NCI-H1436 treated with DMSO at 0.1 percent for 48 hours (cell line): ENCODE measurements at regions not wholly inside any gene's neighbourhood (a gene's known extent, or its start where the extent isn't known, plus 50 kb on each side); places are given as distances from the start of the nearest gene placed in this dataset.

Experiments
- DNase-seq: peaks from one replicate; lab custom pipeline; 2025; lab: John Stamatoyannopoulos, UW

DNA sequence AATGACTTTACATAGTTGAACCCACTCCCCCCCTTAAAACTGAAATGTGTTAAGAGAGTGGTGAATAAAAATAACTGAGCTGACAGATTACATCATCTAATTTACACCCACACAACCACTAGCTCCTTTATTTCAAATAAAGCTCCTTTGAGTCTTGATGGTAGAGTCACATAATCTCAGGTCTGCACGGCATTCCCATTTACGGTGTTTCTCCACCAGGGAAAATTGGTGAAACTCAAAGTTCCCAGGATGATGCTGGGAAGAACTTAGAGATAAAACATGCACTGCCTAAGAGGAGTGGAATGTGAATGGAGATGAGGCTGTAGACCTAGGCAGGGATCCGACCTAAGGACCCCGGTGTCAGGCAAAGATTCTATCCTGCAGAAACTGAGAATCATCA, 727.8 kb upstream of the ADAMTS5 start:
- no peak for DNase-seq

DNA sequence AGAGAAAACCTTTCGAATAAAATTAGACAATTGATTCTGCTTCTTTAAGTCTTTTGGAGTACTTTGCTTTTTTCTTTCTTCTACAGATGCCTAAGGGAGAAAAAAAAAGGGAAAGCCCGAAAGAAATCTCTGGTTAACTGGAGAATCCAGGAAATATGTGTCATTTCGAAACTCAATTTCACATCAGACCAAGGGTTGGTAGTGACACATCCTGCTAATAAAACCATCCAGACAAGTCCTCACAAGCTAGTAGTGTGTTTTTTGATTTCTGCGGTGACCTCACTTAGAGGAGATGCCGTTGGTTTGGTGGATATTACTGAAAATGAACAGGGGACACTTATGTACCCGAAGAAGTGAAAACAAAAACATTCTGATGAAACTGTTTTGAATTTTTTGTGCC, 726.5 kb upstream of the ADAMTS5 start:
- DNase-seq, result no peak

DNA sequence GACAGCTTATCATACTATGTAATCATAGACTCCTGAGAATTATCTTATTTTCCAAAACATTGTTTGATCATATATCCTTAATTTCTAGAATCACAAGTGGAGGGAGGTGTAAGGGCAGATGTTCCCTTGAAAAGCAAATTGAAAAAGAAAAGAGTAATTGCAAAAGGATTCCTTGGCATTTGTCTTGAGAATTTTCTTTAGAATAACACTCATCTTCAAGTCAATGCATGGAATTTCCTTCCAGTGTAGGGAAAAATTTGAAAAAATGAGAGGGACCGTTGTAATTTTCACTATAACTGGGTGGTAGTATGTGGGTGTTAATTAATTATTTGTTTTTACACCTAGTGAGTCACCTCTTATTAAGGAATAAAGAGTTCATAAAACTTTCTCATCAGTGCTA, 724.6 kb upstream of the ADAMTS5 start:
- no peak for DNase-seq

DNA sequence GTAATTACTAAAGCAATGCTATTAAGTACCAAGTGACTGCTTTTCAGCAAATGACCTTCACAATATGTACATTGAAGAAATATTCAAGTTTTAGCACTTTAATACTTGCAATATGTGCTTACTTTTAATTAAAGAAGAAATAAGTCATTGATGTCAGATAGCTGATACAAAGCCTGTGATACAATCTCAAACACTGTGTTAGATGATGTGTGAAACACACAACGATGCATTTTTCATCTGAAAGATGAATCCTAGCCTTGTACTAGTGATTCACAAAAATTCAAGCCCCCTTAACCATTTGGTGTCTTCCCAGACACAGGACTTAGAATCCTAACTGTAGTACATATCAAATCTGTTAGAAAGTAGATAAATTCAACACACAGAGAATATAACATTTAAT, 724.1 kb upstream of the ADAMTS5 start:
- DNase-seq, result no peak

DNA sequence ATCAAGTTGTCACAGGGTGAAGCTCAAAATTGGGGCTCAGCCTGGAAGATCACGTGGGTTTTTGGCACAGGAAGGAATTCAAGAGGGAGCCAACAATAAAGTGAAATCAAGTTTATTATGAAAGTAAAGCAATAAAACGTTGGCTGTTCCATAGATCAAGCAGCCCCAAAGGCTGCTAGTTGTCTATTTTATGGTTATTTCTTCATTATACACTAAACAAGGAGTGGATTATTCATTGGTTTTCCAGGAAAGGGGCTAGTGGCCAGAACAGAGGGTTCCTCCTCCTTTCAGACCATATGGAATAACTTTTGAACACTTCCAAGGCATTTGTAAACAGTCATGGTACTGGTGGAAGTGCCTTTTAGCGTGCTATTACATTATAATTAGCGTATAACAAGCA, 723.5 kb upstream of the ADAMTS5 start:
- no peak for DNase-seq

DNA sequence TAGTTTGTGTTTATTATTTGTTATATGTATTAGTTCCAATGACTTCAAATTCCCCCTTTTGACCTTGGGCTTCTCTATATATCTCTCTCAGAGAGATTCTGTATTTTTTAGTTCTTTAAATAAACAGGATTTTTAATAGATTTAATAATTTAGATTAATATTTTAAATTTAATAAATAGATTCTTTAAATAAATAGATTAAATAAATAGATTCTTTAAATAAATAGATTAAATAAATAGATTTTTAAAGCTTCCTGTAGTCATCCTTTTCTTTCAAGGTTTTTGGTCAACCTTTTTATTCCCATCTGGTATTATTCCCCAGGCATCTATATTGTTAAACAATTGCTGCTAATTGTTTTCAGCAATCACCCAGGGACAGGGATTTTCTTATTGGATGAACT, 721.9 kb upstream of the ADAMTS5 start:
- DNase-seq, result no peak

DNA sequence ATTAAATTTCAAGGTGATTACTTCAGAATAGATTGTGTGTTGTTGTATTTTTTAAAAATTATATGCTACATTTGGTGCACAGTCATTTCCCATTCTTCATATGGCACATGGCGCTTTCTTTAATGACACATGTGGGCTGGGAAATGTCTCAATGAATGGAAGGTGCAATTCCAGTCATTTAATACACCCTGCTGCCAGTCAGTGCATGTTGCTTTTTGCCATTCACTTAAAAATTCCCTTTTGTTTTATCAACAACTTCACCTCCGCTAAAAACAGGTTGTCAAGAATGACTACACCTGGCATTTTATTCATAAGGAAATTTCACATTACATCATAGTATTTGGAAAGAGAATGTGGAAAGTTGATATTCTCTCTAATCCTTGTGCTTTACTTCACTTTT, 716.4 kb upstream of the ADAMTS5 start:
- DNase-seq, result no peak

DNA sequence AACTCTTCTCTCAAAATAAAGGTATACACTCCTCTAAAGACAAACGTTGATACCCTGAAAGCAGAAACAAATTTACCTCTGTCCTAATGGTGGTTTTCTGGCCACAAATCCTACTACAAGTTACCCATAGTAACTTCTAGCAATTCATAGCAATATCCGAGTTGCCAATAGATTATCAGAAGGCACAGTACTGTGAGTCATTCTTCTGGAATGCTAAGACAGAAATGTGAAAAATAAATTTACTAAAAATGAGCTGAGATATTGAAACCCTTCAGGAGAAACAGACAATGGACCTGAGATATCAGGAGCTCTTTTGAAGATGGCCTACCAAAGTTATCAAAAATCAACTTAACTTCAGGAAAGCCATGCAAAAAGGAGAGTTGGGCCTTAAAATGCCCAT, 715.0 kb upstream of the ADAMTS5 start:
- DNase-seq, result no peak

DNA sequence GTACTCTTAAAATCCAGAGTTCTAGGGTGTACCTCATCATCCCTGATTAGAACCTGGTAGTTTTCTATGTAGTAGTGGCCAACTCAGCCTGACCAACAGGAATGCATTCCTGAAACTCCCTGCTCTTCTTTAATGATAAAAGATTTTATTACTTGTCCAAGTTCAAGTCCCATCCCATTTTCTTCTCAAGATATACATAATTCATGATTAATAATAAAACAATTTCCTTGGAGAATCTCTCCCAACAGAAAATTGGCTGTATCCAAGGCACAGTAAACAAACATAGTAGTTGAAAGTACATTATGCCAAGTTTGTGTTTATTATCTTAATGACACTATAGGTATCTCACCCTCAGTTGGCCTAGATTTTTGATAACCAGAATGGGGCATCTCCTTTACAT, 714.1 kb upstream of the ADAMTS5 start:
- no peak for DNase-seq

DNA sequence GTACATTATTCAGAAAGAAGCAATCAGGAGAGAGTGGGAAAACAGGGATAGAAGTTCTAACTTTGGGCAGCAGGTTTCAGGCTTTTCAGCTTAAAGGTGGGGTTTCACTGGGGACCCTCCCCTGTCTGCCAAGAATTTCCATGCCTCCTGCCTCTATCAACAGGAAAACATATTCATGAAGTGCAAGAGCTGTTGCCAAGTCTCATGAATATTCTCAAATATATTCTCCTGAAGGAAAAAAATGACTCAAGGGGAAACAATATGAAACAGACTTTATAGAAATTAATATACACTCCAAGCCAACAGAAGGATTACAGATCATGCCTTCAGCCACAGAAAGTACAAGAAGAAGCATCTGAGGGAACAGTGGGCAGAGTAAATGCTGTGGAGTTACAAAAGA, 713.3 kb upstream of the ADAMTS5 start:
- no peak for DNase-seq

DNA sequence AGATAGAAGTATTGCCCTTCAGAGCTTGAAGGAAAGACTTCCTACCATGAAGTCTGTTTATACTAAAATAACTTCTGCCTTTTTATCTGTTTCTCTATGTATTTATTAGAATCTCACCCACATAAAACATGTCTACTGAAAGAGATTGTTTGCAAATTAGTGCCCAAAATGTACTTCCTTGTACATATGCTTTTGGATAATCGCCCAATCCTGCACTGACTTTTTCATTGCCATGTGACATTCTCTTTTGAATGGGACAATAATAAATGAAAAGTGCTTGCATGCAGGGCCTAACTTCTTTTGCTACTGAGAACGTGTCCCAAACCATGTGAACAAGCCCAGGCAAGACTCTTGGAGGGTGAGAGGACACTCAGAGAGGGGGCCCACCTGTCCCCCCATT, 711.6 kb upstream of the ADAMTS5 start:
- DNase-seq, result no peak

DNA sequence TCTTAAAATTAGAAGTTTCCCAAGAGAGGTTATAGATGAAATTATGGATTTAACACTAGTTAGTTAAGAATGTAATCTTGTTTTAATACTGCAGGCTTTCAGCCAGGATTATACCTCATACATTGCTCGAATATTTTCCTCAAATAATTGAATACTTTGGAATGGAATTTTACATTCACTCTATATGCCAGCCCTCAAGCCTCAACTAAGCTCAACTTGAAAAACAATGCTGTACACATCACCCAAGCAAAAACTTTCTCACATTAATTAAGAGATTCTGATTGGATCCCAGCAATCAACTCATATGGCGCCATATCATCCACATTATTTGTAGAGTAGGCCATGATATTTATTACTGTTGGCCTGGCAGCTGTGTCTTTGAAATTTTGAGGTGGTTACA, 710.7 kb upstream of the ADAMTS5 start:
- DNase-seq, result no peak

DNA sequence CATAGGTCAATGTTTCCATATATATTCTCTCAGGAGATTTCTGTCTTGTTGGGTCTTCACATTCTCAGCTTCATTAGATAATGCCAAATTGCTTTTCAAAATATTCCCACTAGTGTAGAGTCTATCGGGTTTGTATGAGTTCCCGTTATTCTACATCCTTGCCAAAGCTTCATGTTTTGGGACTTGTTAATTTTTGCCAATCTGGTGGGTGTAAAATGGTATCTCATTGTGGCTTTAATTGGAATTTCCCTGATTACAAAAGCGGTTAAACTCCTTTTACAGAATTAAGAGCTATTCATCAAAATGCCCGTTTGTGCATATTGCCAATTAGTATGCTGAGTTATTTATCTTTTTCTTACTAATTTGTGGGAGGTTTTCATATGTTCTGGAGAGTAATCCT, 708.4 kb upstream of the ADAMTS5 start:
- DNase-seq, result no peak

DNA sequence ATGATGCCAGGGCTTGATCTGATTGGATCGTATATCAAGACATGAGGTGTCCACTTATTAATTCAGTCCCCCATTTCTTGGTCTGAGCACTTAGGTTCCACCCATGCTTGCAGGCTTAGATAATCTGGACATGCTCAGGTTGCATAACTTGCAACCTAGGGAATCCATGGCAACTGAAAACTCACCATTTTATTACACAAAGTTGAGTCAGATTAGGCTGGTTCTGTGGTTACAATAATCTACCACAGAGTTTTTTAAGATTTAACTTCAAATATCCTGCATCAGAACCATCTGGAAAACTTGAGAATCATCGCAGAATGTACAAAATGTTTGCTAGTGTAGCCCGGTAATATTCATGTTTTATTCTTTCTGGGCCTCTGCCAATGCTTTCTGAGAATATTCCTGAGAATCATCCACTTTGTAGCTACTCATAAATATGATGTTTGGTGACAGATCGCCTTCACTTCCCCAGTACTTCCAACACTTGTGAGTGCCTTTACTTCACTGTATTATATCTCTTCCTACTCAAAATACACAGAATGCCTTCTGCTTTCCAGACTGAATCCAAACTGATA, 707.2 kb upstream of the ADAMTS5 start:
- DNase-seq, result no peak

DNA sequence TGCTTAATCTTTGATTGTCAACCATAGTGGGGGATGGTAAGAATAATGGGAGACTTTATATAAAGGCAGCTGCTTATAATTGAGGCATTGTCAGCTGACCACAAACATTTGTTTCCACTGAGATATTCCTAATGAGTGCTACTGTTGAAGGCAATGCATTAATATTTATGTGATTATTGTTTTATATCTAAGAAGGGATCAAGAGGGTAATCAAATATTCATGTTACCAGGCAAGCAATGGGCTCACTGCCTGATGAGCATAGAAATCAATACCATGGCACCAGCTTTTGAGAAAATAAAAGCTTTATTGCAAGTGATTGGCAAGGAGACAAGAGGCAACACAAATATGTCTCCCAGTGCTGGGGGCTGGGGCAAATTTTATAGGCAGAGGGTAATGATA, 706.7 kb upstream of the ADAMTS5 start:
- no peak for DNase-seq

DNA sequence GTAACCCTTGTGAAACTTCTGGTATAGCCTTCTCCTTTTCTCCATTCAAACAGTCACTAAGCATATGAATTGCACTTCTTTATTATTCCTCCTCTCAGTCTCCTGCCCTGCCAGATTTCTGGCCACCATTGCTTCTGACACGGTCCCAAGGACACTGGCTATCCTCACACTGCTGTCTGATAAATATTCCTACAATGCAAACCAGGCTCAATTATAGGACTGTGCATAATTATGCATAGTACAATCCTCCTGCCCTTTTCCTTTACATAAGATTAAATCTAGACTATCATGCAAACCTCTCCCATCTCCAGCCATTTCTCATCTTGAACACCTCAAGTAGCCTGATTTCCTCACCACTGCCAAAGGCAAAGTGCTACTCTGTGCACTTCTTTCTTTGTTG, 704.3 kb upstream of the ADAMTS5 start:
- no peak for DNase-seq

DNA sequence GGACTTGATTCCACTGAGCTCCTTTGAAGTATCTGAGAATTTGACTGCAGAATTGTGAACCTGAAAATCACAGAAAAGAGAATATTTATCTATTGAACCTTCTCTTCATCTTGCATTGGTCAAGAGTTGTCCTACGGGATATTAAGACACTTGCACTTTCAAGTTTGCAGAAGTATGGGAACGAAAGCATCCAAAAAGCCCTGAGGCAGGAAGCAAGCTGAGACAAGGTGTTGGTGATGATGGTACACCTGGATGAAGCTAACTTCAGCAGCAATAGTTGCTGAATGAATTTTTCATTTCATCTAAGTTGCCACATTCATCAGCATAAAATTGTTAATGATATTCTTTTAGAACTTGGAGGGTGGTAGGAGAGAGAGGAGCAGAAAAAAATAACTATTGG, 686.6 kb upstream of the ADAMTS5 start:
- no peak for DNase-seq

DNA sequence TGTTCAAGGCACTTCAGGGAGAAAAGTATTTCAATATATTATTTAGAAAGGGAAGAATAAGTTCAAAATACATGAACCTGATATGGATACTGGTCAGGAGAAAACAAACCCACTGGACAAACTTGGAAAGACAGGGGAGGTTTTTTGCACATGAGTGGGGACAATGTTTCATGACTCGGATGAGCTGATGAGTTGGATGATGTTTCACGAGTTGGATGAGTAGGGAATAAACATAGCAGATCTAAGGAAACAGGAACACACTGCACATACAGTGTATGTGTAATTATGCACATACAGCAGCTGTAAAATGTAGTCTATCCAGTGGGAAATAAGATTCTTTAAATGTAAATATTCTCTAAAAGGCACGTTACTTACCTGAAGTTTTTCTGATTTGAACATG, 682.9 kb upstream of the ADAMTS5 start:
- DNase-seq, result no peak

DNA sequence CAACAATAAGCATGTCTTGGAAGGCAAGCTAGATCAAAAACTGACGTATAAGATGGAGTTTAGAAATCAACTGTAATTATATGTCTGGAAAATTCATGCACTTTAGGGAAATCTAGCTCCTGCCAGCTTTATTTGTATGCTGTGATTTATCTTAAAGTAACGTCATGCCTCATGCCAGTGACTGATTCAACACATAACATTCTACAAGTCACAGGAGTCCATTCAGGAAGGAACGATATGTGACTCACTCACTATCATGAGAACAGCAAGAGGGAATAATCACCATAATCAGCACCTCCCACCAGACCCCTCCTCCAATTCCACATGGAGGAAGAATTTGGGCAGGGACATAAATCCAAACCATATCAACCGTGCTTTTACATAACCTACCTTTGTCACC, 682.4 kb upstream of the ADAMTS5 start:
- no peak for DNase-seq

DNA sequence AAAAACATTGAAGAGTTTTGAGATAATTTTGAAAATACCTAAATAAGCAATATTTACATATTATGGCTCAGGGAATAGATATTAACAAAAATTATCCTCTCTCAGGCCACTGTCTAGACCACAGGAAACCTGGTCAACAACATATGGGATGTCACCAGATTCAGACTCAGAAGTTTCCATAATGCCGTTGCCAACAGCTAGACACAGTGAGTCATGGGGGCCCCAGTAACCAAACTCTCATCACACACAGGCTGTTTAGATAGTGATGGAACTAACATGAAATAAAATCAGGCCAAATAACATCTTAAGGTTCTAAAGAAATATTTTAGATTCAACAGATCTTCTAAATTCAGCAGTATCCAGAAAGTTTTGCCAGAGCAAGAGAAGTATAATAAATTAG, 681.7 kb upstream of the ADAMTS5 start:
- no peak for DNase-seq

DNA sequence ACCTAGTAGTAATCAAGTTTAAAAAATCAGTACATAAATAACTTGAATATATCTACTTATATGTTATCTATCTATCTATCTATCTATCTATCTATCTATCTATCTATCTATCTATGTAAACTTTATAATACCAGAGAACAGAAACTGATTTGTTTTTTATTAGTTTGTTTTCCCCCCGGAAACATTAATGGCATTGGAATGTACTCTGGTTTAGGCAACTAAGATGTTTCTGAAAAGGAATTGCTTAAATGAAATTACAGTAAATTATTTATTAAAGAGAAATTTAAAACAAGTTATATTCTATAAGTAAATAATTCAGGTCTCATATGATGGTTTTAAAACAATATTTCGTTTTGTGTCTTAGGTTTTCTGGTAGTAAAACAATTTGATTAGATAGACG, 681.0 kb upstream of the ADAMTS5 start:
- DNase-seq, result no peak

DNA sequence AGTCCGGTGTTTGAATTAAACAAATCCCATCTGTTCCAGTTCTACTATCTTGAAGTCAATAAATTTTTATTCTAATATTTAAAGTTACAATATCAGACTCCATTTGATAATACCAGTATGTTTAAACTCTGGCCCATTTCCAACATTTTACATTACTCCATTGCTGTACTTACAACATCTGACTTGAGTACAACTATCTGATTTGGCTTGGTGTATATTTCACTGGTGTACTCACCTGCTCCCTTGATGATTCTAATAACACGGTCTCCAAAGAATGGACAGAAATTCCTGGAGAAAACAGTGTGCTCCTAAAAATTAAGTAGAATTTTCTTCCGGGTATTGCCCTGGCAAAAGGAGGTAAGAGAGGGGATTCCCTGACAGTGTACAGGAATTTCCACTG, 680.5 kb upstream of the ADAMTS5 start:
- no peak for DNase-seq

DNA sequence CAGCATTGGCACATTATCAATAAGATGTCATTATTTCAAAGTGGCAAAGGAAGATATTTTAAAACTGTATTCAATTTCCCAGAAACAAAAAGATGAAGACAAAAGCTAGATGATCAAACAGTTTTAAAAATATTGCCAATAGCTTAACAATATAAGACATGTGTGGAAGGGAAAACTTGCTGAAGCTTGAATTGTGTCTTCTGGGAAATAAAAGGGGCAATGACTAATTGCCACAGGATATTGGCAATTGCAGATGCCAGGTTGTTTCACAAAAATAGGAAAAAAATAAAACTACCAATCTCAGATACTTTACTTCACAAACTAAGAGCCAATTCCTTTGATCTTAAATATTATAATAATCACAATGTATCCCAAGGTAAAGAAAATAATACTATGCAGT, 679.8 kb upstream of the ADAMTS5 start:
- DNase-seq, result no peak

DNA sequence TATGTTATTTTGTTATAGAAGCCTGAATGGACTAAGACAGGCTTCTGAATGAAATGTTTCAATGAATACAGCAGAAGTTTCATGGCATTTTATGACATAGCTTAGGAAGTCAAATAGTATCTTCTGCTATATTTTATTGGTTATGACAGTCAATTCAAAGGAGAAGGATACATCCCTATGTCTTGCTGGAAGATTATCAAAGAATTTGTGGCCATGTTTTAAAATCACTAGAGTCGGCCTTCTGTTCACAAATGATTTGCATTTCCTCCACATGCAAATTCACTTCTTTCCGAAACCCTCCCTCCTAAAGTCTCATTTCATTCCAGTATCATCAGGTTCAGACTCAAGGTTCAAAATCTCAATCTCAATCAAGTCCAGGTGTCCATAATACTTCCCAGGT, 679.2 kb upstream of the ADAMTS5 start:
- DNase-seq, result no peak

DNA sequence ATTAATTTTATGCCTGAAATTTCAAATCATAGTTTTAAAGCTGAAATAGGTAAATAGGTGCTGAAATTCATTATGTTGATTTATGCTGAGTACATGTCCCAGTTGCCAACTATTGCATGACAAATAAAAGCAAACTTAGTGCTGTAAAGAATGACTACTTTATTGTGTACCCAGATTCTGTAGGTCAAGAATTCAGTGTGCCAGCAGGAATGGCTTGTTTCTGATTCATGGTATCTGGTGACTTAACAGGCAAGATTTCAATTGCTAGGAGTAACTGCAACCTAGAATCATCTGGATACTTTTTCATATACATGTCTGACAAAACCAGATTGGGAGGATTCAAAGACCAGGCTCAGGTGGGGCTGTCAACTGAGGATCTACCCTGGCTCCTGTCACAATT, 678.4 kb upstream of the ADAMTS5 start:
- DNase-seq, result no peak
